ENCODE measurements at regions not wholly inside any gene's neighbourhood (a gene's known extent, or its start where the extent isn't known, plus 50 kb on each side); places are given as distances from the start of the nearest gene placed in this dataset.

- Histone ChIP-seq H3K79me2 (ENCODE audit: control insufficient read depth, insufficient read depth, low read length) (no peaks in the 10 kb centered on the region), H3K4me2 (ENCODE audit: insufficient read depth, low read length) (no peak overlapping the region), H3K27ac (ENCODE audit: insufficient read depth, low read depth, low read length) (no peak overlapping the region), H2AFZ (ENCODE audit: low read depth, low read length) (no peak overlapping the region), H3K4me3 (replicated peaks in 1 of 3; ENCODE audit: insufficient read depth in 1 of 3, low read depth in 1 of 3, low read length in 3 of 3) (no peak overlapping the region), H3K27me3 (ENCODE audit: control insufficient read depth in 2 of 2, insufficient read depth in 2 of 2, low read length in 2 of 2) (no peaks in the 10 kb centered on the region), H3K9ac (replicated peaks; ENCODE audit: extremely low read depth, insufficient read depth, low read length) (no peak overlapping the region), H3K9me1 (replicated peaks; ENCODE audit: control insufficient read depth, extremely low read depth, insufficient read depth, low read length) (no peaks in the 10 kb centered on the region), H3K9me3 (replicated peaks; ENCODE audit: control insufficient read depth, insufficient read depth, low read length) (no peaks in the 10 kb centered on the region), H4K20me1 (replicated peaks; ENCODE audit: control insufficient read depth, extremely low read depth, insufficient read depth, low read length) (no peaks in the 10 kb centered on the region), H3K36me3 (ENCODE audit: control insufficient read depth in 2 of 2, extremely low read depth in 1 of 2, insufficient read depth in 2 of 2, low read length in 2 of 2) (no peaks in the 10 kb centered on the region), H3K4me1 (ENCODE audit: control insufficient read depth, extremely low read depth, insufficient read depth, low read length) (peaks cover 17% of the 10 kb centered on the region)
- POLR2A ChIA-PET: interaction anchor here (0.7 kb wide), 1 partner anchor 79 kb away, joined by 3 read pairs; no protein-coding TSS in a partner anchor
- TF ChIP-seq FOS (IDR thresholded peaks at IDR 0.05; ENCODE audit: borderline replicate concordance, insufficient read depth, low read length) (no peak), POLR2AphosphoS5 (IDR thresholded peaks at IDR 0.05; ENCODE audit: insufficient read depth, low read depth, low read length) (no peak), MAX (IDR thresholded peaks at IDR 0.05; ENCODE audit: insufficient read depth, insufficient read length) (no peak), EZH2 (IDR thresholded peaks at IDR 0.05; ENCODE audit: borderline replicate concordance, low read depth, low read length, severe bottlenecking) (no peak), GATA2 (IDR thresholded peaks at IDR 0.05; ENCODE audit: insufficient read depth, insufficient read length, low read depth, low read length) (no peak), JUN (IDR thresholded peaks at IDR 0.05; ENCODE audit: borderline replicate concordance, insufficient read depth, insufficient read length, low read depth) (no peak), POLR2A (IDR thresholded peaks at IDR 0.05; ENCODE audit: low read depth, low read length) (no peak), MYC (IDR thresholded peaks at IDR 0.05; ENCODE audit: low read depth, low read length) (no peak)
- TF ChIP-seq, protein P1, sequence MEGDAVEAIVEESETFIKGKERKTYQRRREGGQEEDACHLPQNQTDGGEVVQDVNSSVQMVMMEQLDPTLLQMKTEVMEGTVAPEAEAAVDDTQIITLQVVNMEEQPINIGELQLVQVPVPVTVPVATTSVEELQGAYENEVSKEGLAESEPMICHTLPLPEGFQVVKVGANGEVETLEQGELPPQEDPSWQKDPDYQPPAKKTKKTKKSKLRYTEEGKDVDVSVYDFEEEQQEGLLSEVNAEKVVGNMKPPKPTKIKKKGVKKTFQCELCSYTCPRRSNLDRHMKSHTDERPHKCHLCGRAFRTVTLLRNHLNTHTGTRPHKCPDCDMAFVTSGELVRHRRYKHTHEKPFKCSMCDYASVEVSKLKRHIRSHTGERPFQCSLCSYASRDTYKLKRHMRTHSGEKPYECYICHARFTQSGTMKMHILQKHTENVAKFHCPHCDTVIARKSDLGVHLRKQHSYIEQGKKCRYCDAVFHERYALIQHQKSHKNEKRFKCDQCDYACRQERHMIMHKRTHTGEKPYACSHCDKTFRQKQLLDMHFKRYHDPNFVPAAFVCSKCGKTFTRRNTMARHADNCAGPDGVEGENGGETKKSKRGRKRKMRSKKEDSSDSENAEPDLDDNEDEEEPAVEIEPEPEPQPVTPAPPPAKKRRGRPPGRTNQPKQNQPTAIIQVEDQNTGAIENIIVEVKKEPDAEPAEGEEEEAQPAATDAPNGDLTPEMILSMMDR (IDR thresholded peaks at IDR 0.05; ENCODE audit: extremely low read depth in 1 of 2, insufficient read depth in 1 of 2, low read depth in 1 of 2, low read length in 2 of 2): no peak
- FAIRE-seq: no peak
- intact Hi-C loops (cut with micrococcal nuclease): loop anchor here (2.0 kb wide), 1 partner anchor 217 kb away; no protein-coding TSS in a partner anchor
- no TSS peak for BruUV-seq (replicated peaks)
- dilution Hi-C loops (cut with MboI; ENCODE audit: extremely low pct_ligation_motif_present, low sequenced_read_pairs): no loop called here
- DNase-seq (ENCODE audit: low read depth, low spot score): no peak
- CTCF ChIA-PET: no interaction called here
These were observed 105.5 kb upstream of the MAP1LC3B2 start for GRCh38 chr12:116453631-116454030.
